Astrocyte (in vitro differentiated cells and primary cell): ENCODE measurements at regions not wholly inside any gene's neighbourhood (a gene's known extent, or its start where the extent isn't known, plus 50 kb on each side); places are given as distances from the start of the nearest gene placed in this dataset.
"Not testable (repeated sequence)": the region's sequence is repeated elsewhere in the genome, so short reads cannot be mapped to it uniquely, and the experiment has no call there.

Source experiments
- DNase-seq: peaks from one replicate; pipeline ENCODE4 v3.0.0-alpha.2; 2010; ENCODE audit warnings: low read depth
- FAIRE-seq: peaks from 2 replicates; lab custom pipeline; 2011; peaks lifted over from hg19 to GRCh38; lab: Jason Lieb, UNC
- H2AFZ ChIP-seq: 2 replicates; pipeline ENCODE4 v1.6.0; 2012; ENCODE audit warnings: low read depth, low read length, inconsistent platforms
- H3K27ac ChIP-seq: 2 replicates; pipeline ENCODE4 v1.5.1; 2011; ENCODE audit warnings: low read depth, low read length, inconsistent platforms
- H3K27me3 ChIP-seq: 2 replicates; pipeline ENCODE4 v1.6.0; 2011; ENCODE audit warnings: low read length, inconsistent platforms; ENCODE audit not compliant: insufficient read depth
- H3K36me3 ChIP-seq: 2 replicates; pipeline ENCODE4 v1.5.1; 2011; ENCODE audit warnings: low read length, inconsistent platforms; ENCODE audit not compliant: insufficient read depth
- H3K4me1 ChIP-seq: 2 replicates; pipeline ENCODE4 v1.5.1; 2011; ENCODE audit warnings: low read length, inconsistent platforms; ENCODE audit not compliant: insufficient read depth
- H3K4me2 ChIP-seq: 2 replicates; pipeline ENCODE4 v1.6.0; 2012; ENCODE audit warnings: low read length, inconsistent platforms
- H3K4me3 ChIP-seq: 2 replicates; pipeline ENCODE4 v1.5.1; 2011; ENCODE audit warnings: low read depth, mild to moderate bottlenecking, low read length, inconsistent platforms; ENCODE audit not compliant: insufficient read depth
- H3K79me2 ChIP-seq: 2 replicates; pipeline ENCODE4 v1.6.0; 2012; ENCODE audit warnings: mild to moderate bottlenecking, low read length, inconsistent platforms; ENCODE audit not compliant: insufficient read depth
- H3K9ac ChIP-seq: 2 replicates; pipeline ENCODE4 v1.6.0; 2012; ENCODE audit warnings: mild to moderate bottlenecking, low read length, inconsistent platforms
- H3K9me3 ChIP-seq: 2 replicates; pipeline ENCODE4 v1.5.1; 2012; ENCODE audit warnings: low read depth, mild to moderate bottlenecking, low read length, inconsistent platforms; ENCODE audit not compliant: insufficient read depth
- H4K20me1 ChIP-seq: 2 replicates; pipeline ENCODE4 v1.6.0; 2012; ENCODE audit warnings: low read length, inconsistent platforms; ENCODE audit not compliant: insufficient read depth
- H3K27ac Mint-ChIP-seq: one replicate; pipeline ENCODE4 v1.8.0; 2021; ENCODE audit warnings: mild to moderate bottlenecking, mixed read lengths; ENCODE audit not compliant: unreplicated experiment
- H3K27me3 Mint-ChIP-seq: one replicate; pipeline ENCODE4 v1.8.0; 2021; ENCODE audit warnings: low read depth, mixed read lengths; ENCODE audit not compliant: unreplicated experiment
- H3K36me3 Mint-ChIP-seq: one replicate; pipeline ENCODE4 v1.8.0; 2021; ENCODE audit warnings: low read depth, mixed read lengths; ENCODE audit not compliant: unreplicated experiment
- H3K4me1 Mint-ChIP-seq: one replicate; pipeline ENCODE4 v1.8.0; 2021; ENCODE audit warnings: low read depth, mixed read lengths; ENCODE audit not compliant: unreplicated experiment
- H3K4me3 Mint-ChIP-seq: one replicate; pipeline ENCODE4 v1.8.0; 2021; ENCODE audit warnings: mild to moderate bottlenecking, moderate library complexity, mixed read lengths; ENCODE audit not compliant: unreplicated experiment
- H3K9me3 Mint-ChIP-seq: one replicate; pipeline ENCODE4 v1.8.0; 2021; ENCODE audit warnings: mild to moderate bottlenecking, mixed read lengths; ENCODE audit not compliant: unreplicated experiment
- EZH2 ChIP-seq: IDR thresholded peaks from 2 replicates; pipeline ENCODE4 v1.6.1; 2012; ENCODE audit warnings: mild to moderate bottlenecking, low read length, inconsistent platforms; ENCODE audit not compliant: insufficient read depth
- TF ChIP-seq, protein P1 (sequence below): IDR thresholded peaks from 2 replicates; pipeline ENCODE4 v1.5.1; 2011; ENCODE audit warnings: low read depth, mild to moderate bottlenecking, inconsistent platforms, low read length, moderate library complexity; ENCODE audit not compliant: insufficient read depth

DNA sequence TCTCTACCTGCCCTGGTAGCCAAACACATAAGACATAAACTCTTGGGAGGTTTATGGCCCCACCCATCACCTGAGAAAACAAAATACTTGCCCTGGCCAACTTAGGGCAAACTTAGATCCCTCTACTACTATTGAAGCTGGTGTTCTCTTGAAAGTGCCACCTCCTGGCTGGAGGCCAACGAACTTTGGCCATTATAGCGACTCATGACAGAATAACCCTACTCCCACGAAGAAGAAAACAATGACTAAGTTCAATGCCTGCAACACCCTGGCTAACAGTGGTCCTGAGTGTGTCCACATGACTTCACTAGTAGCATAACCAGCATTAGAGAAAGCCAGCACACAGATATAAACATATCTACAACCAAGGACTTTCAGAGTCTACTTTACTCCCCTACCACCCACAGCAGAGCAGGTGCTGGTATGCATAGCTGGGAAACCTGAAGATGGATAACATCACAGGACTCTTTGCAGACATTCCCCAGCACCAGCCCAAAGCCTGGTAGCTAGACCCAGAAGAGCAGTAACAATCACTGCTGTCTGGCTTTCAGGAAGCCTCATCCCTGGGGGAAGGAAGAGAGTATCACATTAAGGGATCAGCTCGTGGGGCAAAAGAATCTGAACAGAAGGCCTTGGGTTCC lies 81.0 kb downstream of the SLC30A10 start:
- no peaks in the 10 kb centered on the region for H4K20me1 ChIP-seq
- no peaks in the 10 kb centered on the region for H3K36me3 ChIP-seq
- no peak for DNase-seq
- no peak overlapping the region for H2AFZ ChIP-seq
- H3K9me3 Mint-ChIP-seq, result peaks cover 8% of the 10 kb centered on the region
- no peak overlapping the region for H3K4me2 ChIP-seq
- H3K9ac ChIP-seq, result no peak overlapping the region
- no peaks in the 10 kb centered on the region for H3K27me3 ChIP-seq
- no peak overlapping the region for H3K4me3 ChIP-seq
- no peaks in the 10 kb centered on the region for H3K79me2 ChIP-seq
- peaks cover 4% of the 10 kb centered on the region for H3K27me3 Mint-ChIP-seq
- H3K27ac Mint-ChIP-seq, result no peak overlapping the region
- no peak overlapping the region for H3K27ac ChIP-seq
- FAIRE-seq, result no peak
- no peaks in the 10 kb centered on the region for H3K4me1 ChIP-seq
- H3K4me1 Mint-ChIP-seq, result peaks cover 6% of the 10 kb centered on the region
- TF ChIP-seq EZH2, result no peak
- TF ChIP-seq, protein P1, sequence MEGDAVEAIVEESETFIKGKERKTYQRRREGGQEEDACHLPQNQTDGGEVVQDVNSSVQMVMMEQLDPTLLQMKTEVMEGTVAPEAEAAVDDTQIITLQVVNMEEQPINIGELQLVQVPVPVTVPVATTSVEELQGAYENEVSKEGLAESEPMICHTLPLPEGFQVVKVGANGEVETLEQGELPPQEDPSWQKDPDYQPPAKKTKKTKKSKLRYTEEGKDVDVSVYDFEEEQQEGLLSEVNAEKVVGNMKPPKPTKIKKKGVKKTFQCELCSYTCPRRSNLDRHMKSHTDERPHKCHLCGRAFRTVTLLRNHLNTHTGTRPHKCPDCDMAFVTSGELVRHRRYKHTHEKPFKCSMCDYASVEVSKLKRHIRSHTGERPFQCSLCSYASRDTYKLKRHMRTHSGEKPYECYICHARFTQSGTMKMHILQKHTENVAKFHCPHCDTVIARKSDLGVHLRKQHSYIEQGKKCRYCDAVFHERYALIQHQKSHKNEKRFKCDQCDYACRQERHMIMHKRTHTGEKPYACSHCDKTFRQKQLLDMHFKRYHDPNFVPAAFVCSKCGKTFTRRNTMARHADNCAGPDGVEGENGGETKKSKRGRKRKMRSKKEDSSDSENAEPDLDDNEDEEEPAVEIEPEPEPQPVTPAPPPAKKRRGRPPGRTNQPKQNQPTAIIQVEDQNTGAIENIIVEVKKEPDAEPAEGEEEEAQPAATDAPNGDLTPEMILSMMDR, result no peak
- no peaks in the 10 kb centered on the region for H3K36me3 Mint-ChIP-seq
- peaks cover 3% of the 10 kb centered on the region for H3K9me3 ChIP-seq
- H3K4me3 Mint-ChIP-seq, result no peak overlapping the region

DNA sequence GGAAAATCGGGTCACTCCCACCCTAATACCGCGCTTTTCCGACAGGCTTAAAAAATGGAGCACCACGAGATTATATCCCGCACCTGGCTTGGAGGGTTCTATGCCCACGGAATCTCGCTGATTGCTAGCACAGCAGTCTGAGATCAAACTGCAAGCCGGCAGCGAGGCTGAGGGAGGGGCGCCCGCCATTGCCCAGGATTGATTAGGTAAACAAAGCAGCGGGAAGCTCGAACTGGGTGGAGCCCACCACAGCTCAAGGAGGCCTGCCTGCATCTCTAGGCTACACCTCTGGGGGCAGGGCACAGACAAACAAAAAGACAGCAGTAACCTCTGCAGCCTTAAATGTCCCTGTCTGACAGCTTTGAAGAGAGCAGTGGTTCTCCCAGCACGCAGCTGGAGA lies 88.8 kb downstream of the SLC30A10 start:
- H3K27me3 Mint-ChIP-seq, result peaks cover 18% of the 10 kb centered on the region

DNA sequence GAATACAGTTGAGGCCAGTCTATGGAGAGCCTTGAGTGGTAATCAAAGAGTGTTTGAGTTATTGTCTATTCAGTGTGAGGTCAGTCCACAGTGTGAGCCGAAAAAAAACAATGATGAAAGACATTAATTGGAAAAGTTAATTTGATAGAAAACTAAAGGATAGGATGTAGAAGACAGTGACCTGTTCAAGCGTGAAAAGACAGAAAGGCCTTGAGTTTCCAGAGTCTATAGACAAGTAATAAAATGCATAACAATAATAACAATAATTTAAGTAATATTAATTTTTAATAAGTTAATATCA lies 90.4 kb downstream of the SLC30A10 start:
- FAIRE-seq (no peak), DNase-seq (no peak)
- Mint-ChIP-seq H3K27ac (no peak overlapping the region), H3K4me3 (no peak overlapping the region), H3K4me1 (peaks cover 1% of the 10 kb centered on the region), H3K36me3 (no peaks in the 10 kb centered on the region), H3K9me3 (peaks cover 3% of the 10 kb centered on the region), H3K27me3 (peaks cover 25% of the 10 kb centered on the region)
- H3K4me1 ChIP-seq, result no peaks in the 10 kb centered on the region
- H2AFZ ChIP-seq, result no peak overlapping the region
- no peaks in the 10 kb centered on the region for H3K27me3 ChIP-seq
- H3K36me3 ChIP-seq, result no peaks in the 10 kb centered on the region
- TF ChIP-seq, protein P1, result no peak
- no peak for TF ChIP-seq EZH2
- H3K79me2 ChIP-seq, result no peaks in the 10 kb centered on the region
- no peak overlapping the region for H3K4me3 ChIP-seq
- H3K4me2 ChIP-seq, result no peak overlapping the region
- no peaks in the 10 kb centered on the region for H4K20me1 ChIP-seq
- no peak overlapping the region for H3K9ac ChIP-seq
- H3K27ac ChIP-seq, result no peak overlapping the region
- H3K9me3 ChIP-seq, result no peaks in the 10 kb centered on the region

More for the DNA sequence above, 88.8 kb downstream of the SLC30A10 start:
- not testable (repeated sequence) for DNase-seq, H3K27ac Mint-ChIP-seq, H3K4me1 Mint-ChIP-seq, H3K27me3 ChIP-seq, H3K4me2 ChIP-seq, FAIRE-seq, H3K4me3 Mint-ChIP-seq, H3K27ac ChIP-seq, H3K9ac ChIP-seq, H3K4me3 ChIP-seq, H2AFZ ChIP-seq, H3K9me3 Mint-ChIP-seq, H3K36me3 Mint-ChIP-seq, H3K9me3 ChIP-seq, H3K79me2 ChIP-seq, H3K36me3 ChIP-seq, H3K4me1 ChIP-seq, H4K20me1 ChIP-seq
